MG63 (cell line): ENCODE measurements at regions not wholly inside any gene's neighbourhood (a gene's known extent, or its start where the extent isn't known, plus 50 kb on each side); places are given as distances from the start of the nearest gene placed in this dataset.

Experiments used
- DNase-seq: peaks from one replicate; pipeline ENCODE4 v3.0.0-alpha.2; 2020
- H3K27me3 ChIP-seq: fragments of 250-450 bp; sonication (Bioruptor Pico); 2 replicates; pipeline ENCODE4 v1.5.1; 2020; ENCODE audit warnings: mild to moderate bottlenecking, moderate library complexity
- H3K36me3 ChIP-seq: fragments of 250-450 bp; sonication (Bioruptor Pico); 2 replicates; pipeline ENCODE4 v1.5.1; 2020; ENCODE audit warnings: mild to moderate bottlenecking, moderate library complexity
- H3K4me3 ChIP-seq: fragments of 250-450 bp; sonication (Bioruptor Pico); 2 replicates; pipeline ENCODE4 v1.5.1; 2020; ENCODE audit warnings: mild to moderate bottlenecking, moderate library complexity
- H3K9me3 ChIP-seq: fragments of 250-450 bp; sonication (Bioruptor Pico); 2 replicates; pipeline ENCODE4 v1.5.1; 2020; ENCODE audit warnings: mild to moderate bottlenecking, moderate library complexity

DNA sequence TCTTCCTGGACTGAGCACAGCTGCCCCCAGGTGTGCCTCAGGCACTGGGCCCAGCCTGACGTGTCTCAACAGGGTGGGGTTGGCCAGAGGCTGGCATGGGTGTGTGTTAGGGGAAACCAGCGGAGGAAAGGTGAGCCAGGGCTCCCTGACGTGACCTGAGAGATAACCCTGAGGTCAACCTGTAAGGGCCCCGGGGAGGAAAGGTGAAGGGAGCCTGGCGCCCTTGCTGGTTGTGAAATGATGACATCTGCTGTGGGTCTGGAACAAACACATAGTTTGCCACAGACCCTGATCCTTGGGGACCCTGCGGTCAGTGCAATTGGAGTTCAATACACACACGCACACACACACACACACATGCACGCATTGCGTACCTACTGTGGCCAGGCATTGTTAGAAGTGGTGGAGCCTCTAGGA lies 100.2 kb upstream of the TLE3 start:
- no peaks in the 10 kb centered on the region for H3K36me3 ChIP-seq
- no peak for DNase-seq
- H3K9me3 ChIP-seq, result no peaks in the 10 kb centered on the region
- no peak overlapping the region for H3K4me3 ChIP-seq
- no peaks in the 10 kb centered on the region for H3K27me3 ChIP-seq

DNA sequence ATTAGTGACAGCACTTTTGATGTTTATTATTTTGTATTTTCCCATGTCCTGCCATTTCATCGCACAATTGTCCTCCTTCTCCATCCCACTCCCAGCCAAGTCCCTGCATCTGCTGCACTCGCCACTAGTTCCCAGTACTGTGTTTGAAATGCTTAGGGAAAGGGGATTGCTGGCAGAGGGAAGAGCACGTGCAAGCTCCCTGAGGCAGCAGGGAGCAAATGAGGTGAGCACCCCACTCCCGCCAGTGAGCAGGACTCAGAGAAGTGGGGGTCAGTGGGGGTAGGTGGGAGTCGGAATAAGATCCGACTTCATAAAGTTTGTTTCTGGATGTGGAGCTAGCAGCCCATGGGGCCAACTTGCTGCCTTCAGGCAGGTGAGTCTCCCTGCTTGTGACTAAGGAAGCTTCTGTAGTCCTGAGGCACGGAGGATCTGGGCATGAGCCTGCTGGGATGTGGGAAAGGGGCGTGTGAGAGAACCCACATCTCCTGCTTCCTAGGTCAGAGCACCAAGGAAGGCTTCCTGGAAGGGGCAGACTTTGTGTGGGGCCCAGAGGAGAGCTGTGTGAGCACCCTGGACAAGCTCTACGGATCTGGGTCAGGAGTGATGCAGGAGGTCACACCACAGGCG lies 99.7 kb upstream of the TLE3 start:
- H3K4me3 ChIP-seq, result no peak overlapping the region
- DNase-seq, result no peak

DNA sequence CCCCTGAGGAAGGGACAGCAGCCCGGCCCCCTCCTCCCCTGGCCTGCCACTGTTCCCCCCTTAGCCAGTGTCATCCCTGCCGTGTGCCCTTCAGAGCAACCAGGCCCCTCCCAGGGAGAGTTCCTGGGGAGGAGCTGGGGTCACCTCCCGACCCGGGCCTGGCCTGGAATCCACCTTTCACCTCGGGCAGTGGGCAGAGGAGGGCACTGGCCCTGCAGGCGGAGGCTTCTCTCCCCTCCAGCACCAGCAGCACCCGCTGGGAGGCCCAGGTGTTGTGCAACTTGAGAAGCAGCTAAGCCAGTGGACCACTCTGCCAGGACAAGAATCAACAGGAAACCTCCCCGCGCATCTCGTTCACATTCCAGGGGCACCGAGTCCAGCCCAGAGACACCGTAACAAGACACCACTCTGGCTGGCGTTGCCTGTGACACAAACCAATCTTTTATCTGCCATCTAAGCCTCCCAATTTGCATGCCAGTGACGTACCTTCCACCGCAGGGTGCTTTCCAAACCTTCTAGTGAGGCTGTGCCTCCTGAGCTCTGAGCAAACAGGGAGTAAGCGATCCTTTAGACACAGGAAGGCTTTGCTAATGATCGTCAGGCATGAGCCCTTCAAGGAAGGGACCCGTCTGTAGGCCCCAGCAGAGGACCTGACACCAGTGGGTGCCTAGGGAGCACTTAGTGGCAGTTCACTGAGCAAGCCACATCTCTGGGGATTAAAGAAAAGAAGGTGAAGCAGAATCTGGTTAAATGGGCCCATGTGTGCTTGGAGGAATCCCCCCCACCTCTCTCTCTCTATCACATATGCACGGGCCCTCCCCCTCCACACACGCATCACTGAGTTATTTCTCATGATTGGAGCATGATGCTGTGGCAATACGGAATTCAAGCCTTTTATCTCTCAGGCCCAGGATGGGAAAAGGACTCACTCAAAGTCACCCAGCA lies 98.9 kb upstream of the TLE3 start:
- H3K36me3 ChIP-seq, result no peaks in the 10 kb centered on the region
- no peaks in the 10 kb centered on the region for H3K27me3 ChIP-seq
- 0 out of 2 replicates have a peak, but pooled peaks cover 3% of the 10 kb centered on the region for H3K9me3 ChIP-seq
- DNase-seq, result peak; percentile 99
- no peak overlapping the region for H3K4me3 ChIP-seq

More for the DNA sequence above, 99.7 kb upstream of the TLE3 start:
- Histone ChIP-seq H3K9me3 (no peaks in the 10 kb centered on the region), H3K27me3 (no peaks in the 10 kb centered on the region), H3K36me3 (no peaks in the 10 kb centered on the region)

DNA sequence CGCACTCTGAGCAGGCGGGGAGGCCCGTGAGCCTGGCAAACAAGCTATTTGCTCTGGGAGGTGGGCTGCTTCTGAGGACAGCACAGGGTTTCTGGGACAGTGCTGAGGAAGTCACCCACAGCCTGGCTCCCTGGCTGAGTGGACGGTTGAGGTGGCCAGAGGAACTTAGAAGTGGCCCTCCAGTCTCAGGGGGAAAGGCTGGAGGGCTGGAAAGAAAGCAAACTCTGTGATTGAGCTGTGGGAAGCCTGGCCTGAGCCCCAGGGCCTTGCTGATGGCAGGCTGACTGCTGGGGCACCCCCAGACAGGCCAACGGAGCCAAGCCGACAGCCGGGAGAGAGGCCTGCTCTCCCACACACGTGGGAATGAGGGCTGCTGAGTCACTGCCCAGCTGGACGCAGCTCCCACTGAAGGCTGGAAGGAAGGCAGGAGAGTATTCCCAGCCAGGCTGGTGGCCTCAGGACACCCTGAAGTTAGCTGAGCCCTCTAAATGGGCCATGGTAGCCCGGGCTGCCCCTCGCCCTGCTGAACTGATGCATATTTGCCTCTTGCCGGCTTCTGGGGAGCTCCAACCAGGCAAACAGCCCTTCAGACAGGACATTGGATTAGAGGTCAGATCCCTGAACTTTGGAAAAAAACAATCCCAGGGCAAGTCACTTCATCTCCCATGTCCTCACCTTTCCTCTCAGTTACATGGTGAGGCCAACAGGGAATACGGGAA lies 98.0 kb upstream of the TLE3 start:
- Histone ChIP-seq H3K36me3 (no peaks in the 10 kb centered on the region), H3K4me3 (no peak overlapping the region), H3K27me3 (no peaks in the 10 kb centered on the region), H3K9me3 (0 out of 2 replicates have a peak, but pooled peaks cover 3% of the 10 kb centered on the region)
- peak; percentile 99 for DNase-seq

DNA sequence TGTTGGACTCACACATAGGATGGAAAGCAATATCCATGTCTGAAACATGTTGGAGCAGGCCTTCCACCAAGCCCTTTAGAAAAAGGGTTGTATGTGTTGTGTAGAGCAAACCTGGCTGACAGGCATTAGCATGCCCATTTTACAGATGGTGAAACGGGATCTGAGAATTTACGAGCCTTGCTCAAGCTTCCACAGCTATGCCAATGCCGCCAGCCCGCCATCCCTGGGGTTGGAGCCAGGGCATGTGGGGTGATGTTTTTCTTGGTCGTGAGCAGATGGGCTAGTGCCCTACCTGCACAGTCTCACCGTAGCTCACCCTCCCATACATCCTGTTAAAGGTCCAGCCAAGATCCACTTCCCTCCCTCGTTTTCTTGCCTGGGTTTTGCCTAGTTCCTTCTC lies 97.5 kb upstream of the TLE3 start:
- H3K9me3 ChIP-seq, result 0 out of 2 replicates have a peak, but pooled peaks cover 3% of the 10 kb centered on the region
- no peak for DNase-seq
- no peaks in the 10 kb centered on the region for H3K36me3 ChIP-seq
- H3K27me3 ChIP-seq, result no peaks in the 10 kb centered on the region
- no peak overlapping the region for H3K4me3 ChIP-seq

DNA sequence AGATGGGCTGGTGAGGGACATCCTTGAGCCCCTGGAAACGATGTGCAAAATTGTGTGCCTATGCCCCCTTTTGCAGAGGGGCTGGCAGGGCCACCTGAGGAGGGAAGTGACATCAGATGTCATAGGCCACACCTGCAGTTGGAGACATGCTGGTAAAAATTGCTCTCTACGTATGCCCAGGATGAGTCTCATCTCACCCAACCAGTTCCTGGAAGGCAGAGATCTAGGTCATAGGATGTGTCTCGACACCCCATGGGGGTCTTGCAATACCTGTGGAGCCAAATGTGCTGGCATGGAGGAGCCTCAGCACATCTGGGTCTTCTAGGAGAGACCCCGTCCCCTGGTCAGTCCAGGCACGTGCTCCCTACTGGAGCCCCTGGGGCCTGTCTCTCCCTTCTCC lies 96.5 kb upstream of the TLE3 start:
- DNase-seq, result no peak
- no peaks in the 10 kb centered on the region for H3K36me3 ChIP-seq
- H3K27me3 ChIP-seq, result no peaks in the 10 kb centered on the region
- 0 out of 2 replicates have a peak, but pooled peaks cover 3% of the 10 kb centered on the region for H3K9me3 ChIP-seq
- no peak overlapping the region for H3K4me3 ChIP-seq

DNA sequence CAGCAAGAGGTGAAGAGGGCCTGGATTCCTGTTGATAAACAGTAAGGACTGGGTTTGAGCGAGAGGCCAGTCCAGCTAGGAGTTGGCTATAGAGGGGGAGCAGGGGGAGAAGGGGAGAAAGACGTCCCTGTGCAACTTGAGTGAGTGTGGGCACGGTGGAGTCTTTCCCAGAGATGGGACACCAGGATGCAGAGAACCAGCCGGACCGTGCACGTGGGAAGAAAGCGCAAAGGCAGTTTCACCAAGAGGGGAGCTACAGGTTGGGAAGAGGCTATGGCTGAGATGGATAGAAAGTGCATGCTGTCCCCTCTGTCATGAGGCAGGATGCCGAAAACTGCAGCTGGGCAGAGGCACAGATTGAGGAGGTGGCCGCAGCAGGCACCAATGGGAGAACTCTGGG lies 96.0 kb upstream of the TLE3 start:
- DNase-seq, result no peak
- Histone ChIP-seq H3K4me3 (no peak overlapping the region), H3K27me3 (no peaks in the 10 kb centered on the region), H3K36me3 (no peaks in the 10 kb centered on the region), H3K9me3 (0 out of 2 replicates have a peak, but pooled peaks cover 3% of the 10 kb centered on the region)

DNA sequence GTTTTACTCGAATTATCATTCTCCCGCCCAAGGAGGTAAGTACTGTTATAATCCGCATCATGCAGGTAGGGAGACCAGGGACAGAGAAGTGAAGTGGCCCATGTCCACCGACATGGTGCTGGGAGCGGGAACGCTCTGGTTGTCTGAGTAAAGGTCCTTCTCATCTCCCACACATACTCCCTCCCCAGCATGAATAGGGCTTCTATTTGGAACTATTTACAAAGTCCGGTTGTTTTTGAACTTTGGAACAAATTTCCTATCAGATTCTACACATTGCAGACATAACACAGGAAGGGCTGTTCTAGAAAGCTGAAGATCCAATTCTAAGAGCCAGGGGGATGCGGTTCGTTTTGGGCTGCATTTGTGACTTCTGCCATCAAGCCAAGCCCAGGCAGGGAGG lies 94.8 kb upstream of the TLE3 start:
- DNase-seq, result no peak
- Histone ChIP-seq H3K36me3 (no peaks in the 10 kb centered on the region), H3K9me3 (0 out of 2 replicates have a peak, but pooled peaks cover 3% of the 10 kb centered on the region), H3K4me3 (no peak overlapping the region), H3K27me3 (no peaks in the 10 kb centered on the region)

DNA sequence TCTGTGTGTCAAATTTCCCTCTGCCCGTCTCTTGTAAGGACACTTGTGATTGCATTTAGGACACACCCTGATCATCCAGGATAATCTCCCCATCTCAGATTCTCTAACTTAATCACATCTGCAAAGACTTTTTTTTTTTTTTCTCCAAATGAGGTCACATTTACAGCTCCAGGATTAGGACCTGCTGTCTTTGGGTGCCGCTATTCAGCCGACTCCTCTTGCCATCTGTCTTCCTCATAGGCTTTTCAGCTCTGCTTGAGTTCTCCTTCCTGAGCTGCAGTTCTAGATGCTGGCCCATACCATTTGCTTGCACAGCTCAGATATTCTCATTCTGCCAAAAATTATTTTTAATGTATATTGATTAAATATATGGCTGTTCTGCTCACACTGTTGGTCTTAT lies 94.3 kb upstream of the TLE3 start:
- Histone ChIP-seq H3K9me3 (0 out of 2 replicates have a peak, but pooled peaks cover 3% of the 10 kb centered on the region), H3K36me3 (no peaks in the 10 kb centered on the region), H3K4me3 (no peak overlapping the region), H3K27me3 (no peaks in the 10 kb centered on the region)
- no peak for DNase-seq

DNA sequence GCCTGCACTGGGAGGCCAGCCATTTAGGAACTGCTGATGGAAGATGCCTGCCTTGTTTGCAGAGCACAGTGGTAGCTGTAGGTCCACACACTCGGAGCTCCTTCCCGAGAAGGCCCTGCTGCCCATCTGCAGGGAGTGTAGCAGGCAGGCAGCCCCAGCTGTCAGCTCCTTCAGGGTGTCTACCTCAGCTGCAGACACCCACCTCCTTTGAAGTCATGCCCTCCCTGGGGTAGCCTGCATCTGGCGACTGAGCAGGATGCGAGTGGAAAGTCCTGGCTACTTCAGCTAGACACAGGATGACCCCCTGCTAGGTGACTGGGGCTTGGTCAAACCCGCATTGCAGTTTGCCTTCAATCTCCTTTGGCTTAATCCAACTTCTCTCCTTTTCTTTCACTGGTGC lies 93.2 kb upstream of the TLE3 start:
- DNase-seq, result no peak
- Histone ChIP-seq H3K9me3 (0 out of 2 replicates have a peak, but pooled peaks cover 3% of the 10 kb centered on the region), H3K36me3 (no peaks in the 10 kb centered on the region), H3K4me3 (no peak overlapping the region), H3K27me3 (no peaks in the 10 kb centered on the region)

DNA sequence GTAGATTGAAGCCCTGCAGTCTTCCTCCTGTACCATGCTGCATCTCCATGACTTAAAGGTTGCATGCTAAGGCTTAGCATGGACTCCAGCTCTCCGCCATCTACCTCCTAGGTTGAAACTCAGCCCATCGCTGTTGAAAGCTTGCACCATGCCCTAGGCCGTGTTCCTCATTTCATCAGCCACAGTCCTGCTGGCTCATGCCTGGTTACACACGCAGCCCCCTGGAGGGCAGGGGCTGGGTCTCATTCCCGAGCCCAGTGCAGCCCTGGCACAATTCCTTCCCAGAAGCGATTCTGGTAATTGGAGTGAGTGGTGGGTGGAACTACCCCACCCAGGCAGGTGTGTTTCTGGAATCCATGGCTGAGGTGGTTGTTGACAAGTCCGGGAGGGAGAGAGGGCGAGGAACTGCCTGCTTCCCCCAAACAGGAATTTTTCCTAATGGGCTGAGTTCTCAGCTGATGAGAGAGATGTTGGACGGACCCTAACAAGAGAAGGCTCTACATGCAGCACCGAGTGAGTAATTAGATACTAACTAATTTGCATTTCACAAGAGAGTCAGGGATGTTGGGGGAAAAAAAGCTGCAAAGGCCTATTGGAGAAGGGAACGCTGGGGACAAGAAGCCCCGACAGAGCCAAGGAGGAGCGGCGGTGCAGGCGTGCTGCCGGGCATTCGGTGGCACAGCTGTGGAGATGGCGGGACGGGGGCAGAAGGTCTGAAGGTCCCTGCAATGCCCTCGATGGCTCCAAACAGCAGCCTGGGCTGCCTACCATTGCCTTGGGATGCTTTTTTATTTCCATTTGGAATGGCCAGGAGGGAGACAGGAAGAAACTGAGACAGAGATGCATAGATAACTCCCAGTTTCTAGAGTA lies 92.3 kb upstream of the TLE3 start:
- DNase-seq, result no peak
- H3K27me3 ChIP-seq, result no peaks in the 10 kb centered on the region
- H3K36me3 ChIP-seq, result no peaks in the 10 kb centered on the region
- H3K9me3 ChIP-seq, result 0 out of 2 replicates have a peak, but pooled peaks cover 3% of the 10 kb centered on the region
- no peak overlapping the region for H3K4me3 ChIP-seq

DNA sequence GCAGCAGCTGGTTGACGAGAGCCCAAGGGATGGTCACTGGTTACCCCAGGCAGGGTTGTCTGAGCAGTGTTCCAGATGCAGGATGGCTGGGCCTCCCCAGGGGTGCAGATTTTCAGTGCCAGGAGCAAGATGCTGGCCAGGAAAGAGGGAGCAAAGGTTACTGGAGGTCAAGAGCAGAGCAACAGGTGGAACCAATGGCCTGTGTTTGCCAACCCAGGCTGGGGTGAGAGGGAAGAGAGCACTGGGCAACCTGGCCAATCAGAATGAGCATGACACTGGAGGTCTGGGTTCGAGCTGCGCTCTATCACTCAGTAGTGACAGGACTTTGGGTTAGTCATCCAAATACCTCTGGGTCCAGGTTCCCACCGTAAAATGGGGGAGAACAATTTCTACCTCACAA lies 90.6 kb upstream of the TLE3 start:
- Histone ChIP-seq H3K27me3 (no peaks in the 10 kb centered on the region), H3K9me3 (0 out of 2 replicates have a peak, but pooled peaks cover 3% of the 10 kb centered on the region), H3K36me3 (no peaks in the 10 kb centered on the region), H3K4me3 (no peak overlapping the region)
- no peak for DNase-seq

DNA sequence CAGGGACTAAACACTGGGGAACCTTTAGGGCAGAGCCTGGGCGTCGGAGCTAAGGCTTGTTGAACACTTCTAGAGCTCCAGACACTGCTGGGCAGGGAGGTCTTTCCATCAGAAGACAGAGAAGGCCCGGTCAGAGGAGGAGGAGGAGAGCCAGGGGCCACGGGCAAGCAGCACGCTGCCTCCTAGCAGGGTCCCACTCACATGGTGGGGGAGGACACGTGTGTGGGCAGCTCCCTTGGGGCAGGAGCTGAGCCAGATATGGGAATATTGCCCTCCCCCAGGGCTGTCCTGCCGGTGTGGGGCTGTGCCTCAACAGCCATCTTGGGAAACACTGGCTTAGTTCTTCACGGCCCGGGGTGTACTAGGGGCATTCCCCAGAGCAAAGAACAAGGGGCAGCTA lies 89.6 kb upstream of the TLE3 start:
- DNase-seq, result no peak
- H3K36me3 ChIP-seq, result no peaks in the 10 kb centered on the region
- H3K9me3 ChIP-seq, result 0 out of 2 replicates have a peak, but pooled peaks cover 3% of the 10 kb centered on the region
- no peak overlapping the region for H3K4me3 ChIP-seq
- no peaks in the 10 kb centered on the region for H3K27me3 ChIP-seq

DNA sequence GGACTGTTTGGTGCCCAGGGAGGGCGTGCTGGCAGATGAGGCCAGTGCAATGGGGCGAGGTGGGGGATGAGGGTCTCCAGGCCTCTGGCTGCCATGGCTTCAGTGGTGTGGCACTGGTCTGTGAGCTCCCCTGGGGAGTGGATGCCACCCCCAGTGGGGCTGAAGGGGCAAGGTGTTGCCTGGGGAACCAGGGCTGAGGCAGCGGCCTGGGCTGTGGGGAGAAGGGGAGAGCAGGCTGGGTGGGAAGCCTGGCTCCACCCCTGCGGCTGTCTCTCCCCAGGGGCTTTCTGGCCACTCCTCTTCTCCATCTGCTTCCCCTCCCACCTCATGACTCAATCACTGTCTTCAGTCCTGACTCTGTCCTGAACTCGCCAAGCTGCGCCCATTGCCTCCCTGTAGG lies 88.4 kb upstream of the TLE3 start:
- Histone ChIP-seq H3K9me3 (no peaks in the 10 kb centered on the region), H3K4me3 (no peak overlapping the region), H3K36me3 (no peaks in the 10 kb centered on the region), H3K27me3 (no peaks in the 10 kb centered on the region)
- no peak for DNase-seq

DNA sequence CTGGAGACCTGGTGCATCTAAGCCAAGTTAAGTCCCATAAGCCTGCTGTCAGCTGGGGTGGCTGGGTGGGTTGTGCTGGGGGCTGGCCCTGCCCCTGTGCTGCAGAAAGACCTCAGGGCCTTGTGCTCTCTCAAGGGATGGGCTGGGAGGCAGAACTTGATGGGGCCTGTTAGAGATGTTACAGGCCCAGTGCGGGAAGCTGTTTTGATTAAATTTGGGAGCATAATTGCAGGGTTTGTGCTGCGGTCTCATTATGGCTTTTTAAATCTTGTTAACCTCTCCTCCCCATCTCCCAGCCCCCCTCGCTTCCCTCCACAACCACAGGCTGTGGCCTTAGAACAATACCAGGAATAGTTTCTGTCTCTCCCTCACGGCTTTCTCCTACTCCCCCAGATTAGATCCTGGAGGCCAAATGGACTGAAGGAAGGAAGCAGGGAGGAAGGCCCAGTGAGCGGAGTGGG lies 87.6 kb upstream of the TLE3 start:
- Histone ChIP-seq H3K4me3 (no peak overlapping the region), H3K36me3 (no peaks in the 10 kb centered on the region), H3K9me3 (no peaks in the 10 kb centered on the region), H3K27me3 (no peaks in the 10 kb centered on the region)
- no peak for DNase-seq
